NT2/D1 (cell line): ENCODE measurements at regions not wholly inside any gene's neighbourhood (a gene's known extent, or its start where the extent isn't known, plus 50 kb on each side); places are given as distances from the start of the nearest gene placed in this dataset.

Experiments used
- YY1 ChIP-seq: IDR thresholded peaks from 2 replicates; pipeline ENCODE4 v1.6.1; 2011; ENCODE audit not compliant: insufficient read length, insufficient read depth
- ZNF274 ChIP-seq: IDR thresholded peaks from 2 replicates; pipeline ENCODE4 v1.6.1; 2011; ENCODE audit warnings: mild to moderate bottlenecking, low read depth, low read length

DNA sequence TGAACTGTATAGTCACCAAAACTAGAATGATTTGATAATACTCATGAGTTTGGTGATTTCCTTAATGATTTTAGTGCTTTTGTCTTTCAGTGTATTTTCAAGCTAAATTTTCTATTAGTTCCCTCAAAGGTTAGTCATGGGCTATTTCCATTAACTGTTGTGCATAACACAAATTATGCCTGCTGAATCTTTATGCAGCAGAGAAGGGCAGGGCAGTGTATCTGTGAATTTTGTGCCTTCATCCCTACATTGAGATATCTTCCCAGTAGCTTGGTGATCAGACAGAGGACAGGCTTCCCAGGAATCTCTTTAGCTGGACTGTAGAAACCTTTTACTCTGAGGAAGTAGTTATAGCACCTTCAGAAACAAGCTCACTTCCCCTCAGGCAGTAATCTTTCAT lies 1036.9 kb downstream of the EFNA5 start:
- TF ChIP-seq ZNF274 (no peak), YY1 (no peak)
